ENCODE measurements at regions not wholly inside any gene's neighbourhood (a gene's known extent, or its start where the extent isn't known, plus 50 kb on each side); places are given as distances from the start of the nearest gene placed in this dataset.
"Not testable (repeated sequence)": the region's sequence is repeated elsewhere in the genome, so short reads cannot be mapped to it uniquely, and the experiment has no call there.

DNA sequence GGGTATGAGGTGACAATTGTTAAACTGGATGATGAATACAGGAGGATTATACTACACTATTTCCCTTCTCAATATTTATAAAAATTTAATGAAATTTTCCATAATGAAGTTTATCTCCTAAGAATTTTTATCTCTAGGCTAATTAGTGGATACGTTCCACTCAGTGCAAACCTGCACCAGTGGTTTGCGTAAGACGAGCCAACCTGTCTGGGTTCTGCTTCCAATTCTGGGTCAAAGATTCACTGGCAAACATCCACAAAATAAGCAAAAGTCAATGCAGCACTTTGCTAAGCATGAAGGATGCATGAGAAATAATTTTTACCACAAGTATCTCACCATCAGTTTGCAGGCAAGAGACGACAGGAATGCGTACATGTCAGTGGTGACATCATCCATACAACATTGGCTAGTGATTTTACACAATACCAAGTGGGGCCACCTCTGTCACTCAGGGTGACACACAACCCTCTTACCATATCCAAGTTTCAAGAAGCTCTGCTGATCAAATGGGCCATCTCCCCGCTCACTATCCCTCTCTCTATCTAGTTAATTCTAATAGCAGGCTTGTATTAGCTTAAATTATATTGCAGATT, 51.7 kb downstream of the FAM50B start:
- DNase-seq = no peak

DNA sequence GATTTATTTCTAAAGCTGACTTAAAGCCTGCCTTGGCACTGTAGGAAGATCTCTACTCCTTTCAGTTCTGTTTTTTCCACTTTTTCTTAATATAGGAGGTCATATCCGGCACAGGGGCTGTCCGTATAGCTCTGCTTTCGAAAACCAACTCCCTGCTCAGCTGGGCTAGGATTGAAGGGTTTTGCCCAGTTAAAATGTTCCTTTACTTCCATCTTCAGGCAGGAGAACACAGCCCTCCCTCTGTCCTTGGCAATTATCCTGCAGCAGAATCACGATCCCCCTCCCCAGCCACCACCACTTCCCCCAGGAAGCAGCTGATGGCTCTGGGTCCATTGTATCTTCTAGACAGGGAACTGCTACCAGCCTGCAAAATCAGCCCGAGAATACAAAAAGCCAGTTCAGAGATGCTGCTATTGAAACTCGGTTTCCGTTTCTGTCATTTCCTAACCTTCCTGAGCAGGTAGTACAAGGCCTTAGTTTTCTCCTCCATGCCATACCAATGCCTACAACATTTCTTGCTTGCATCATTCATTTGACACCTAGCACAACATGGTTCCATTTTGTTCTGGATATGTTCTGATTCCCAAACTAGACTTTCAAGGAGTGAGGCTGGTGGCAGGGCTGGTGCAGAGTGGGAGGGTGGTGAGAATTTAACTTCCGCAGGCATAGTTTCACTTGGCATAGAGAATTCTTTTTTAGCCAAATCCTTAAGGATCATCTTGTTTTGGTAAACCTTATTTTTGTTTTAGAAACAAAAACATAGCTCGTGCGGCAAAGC, 53.9 kb downstream of the FAM50B start:
- DNase-seq = no peak

DNA sequence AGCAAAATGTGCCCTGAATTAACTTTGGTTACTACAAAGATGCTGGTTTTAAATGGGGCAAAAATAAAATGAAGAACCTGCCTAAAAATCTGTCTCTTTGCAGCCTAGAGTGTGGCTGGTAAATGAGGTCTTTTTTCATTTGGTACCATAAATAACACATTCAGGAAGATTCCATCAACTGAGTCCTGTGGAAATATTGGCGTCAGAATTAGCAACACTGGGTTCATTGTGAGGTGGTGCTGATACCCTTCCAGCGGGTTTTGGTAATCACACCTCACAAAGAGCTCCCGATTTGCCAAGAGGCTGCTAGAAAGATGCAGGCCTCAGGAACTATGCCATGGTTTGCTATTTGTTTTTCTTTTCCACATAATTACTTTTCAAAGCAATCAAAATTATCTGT, 55.3 kb downstream of the FAM50B start:
- DNase-seq = no peak

DNA sequence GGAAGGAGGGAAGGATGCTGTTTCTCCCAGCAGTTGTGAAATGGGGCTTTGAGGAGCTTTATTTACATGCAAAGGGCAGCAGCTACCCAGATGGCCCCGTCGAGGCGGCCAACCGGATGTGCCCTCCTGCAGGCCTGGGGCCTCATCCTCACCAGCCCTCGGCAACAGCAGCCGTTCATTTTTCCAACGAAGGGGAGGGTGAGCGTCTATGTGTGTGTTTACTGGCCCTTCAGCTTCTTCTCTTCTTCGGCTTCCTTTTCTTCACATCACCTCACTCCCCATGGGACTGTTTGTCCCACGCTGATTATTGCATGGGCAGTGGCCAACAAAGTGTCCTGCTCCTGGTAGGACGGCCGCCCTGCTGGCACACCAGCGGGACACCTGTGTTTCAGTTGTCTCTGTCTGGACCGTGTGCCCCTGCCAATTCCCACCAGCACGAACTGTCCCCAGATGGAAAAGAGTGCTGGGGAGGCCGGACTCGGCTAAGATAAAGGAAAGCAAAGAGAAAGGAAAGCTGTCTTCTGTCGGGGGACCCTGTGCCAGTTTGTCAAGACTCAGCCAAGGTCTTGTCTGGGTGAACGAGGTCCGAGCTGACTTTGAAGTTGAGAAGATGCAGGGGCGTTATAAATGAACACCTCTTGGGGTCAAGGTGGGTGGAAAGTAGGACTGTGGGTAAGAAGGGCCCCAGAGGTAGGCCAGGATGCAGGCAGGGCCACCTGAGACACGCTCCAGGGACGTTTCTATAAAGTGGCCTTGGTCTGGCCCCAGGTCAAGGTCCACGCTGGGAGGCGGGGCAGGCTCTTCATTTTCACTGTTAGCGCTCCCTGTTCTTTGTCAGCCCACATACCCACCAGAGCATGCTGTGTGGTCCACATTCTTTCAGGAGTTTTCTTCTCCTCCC, 57.0 kb downstream of the FAM50B start:
- no peak for DNase-seq

DNA sequence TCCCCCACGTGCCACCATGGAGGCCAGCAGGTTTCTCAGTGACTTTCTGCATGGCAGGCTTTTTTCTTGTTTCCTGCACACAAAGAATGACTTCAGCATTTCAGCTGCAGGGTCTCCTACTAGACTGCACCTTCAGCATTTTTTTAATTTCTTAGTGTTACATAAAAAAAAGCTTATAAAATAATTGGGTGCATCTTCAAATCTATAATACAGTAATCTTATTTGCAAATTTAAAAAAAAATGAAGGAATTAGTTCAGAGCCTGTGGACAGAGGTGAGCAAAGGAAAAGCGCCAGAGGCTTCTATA, 57.6 kb downstream of the FAM50B start:
- DNase-seq = no peak

DNA sequence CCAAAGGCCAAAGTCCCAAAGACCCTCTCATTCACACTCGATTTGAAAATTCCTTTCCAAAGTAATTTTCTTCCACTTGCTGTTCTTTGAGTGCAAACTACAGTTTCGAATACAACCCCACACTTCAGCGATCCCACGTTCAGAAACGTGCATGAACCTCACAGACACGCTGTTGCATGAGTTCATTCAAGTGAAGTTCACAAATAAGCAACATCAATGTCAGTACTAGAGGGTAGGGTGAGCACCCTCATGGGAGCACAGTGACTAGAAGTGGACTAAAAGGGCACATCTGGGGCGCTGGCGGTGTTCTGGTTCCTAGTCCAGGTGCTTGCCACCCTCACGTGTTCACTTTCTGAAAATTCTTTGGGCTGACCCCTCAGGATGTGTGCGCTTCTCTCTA, 59.0 kb downstream of the FAM50B start:
- DNase-seq = no peak

DNA sequence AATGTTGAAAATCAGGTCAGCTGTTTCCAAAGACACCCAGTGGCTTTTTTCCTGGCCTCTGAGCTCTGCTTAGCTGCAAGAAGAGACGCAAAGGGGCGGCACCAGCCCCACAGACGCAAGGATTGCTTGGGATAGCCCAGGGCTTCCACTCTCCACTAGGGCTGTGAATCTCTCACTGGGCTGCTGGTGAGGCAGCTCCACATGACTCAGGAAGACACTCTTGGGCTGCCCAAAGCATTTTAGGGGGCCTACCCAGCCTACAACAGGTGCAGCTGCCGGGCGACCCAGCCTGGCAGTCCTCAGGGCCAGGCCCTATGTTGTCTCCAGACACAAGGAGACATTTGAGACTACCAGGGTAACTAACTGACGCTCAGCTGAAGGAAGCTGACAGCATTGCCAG, 59.8 kb downstream of the FAM50B start:
- no peak for DNase-seq

DNA sequence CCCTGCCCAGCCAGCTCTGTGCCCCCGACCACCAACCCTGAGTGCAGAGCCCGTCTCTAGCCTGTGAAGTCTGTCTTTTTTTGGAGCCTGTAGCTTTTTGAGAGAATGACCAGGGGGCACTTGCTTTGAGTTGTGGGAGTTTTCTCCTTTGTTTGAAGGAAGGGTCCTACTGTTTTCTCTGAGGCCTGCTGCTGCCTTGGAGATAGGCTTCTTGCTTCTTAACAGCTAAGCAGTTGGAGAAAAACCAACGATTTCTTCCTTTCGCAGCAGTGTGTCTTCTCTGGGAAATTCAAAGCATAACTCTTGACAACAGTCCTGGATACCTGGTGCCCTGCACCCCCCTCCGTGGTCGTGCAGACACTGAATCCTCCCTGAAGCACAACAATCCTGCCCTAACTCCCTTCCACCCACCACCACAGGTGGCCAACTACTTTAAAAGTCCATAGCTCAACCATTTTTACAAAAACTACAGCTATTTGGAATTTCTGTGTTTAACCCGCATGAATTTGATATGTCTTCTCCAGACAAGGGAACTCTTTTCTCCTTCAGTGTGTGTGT, 61.0 kb downstream of the FAM50B start:
- DNase-seq = no peak

DNA sequence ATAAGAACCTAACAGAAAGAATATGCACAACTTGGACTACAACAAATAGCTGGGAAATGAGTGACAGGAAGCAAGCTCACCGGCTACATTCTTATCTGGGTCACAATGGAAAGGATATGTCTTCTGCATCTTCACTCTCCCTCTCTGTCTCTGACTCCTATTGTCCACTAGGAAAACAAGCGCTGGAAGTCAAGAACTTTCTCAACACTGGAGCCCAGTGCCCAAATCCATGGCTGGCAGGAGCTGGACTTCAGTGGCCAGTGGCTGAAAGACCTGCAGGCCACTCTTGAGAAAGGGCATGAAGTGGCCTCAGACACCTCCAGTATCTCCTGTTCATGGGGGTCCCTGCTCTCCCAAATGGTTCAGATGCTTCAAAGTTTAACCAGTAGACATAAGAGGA, 62.0 kb downstream of the FAM50B start:
- no peak for DNase-seq

DNA sequence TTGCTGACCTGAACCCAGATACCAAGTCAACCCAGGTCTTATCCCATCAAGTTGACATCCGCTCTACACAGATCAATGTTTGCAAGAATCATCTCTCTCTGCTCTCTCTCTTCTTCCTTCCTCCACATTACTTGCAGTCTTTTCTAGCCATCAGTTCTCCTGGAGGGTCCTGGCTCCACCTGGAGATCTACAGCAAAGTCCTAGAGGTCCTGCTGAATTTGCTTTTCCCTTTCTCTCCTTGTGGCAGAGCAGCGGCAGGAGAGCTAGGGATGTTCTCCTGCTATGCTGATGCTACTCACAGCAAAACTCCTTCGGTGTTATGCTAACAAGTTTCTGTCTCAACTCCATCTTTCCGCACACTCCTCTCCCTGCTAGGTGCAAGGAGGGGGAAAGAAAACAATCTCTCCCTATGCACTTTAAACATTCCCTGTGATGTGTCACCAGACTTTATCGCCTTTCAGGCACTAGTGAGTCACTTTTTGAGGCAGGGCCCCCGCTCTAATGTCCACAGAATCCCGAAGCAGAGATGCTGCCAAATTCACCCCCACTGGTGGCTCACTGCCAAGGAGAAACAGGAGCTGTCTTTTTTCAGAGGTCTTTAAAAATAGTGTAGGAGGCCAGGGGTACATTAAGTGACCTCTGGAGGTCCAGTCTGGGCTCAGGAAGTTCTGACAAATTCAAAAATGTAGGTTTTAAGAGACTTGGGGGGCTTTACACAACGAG, 62.6 kb downstream of the FAM50B start:
- DNase-seq = peak in 1 of 2 experiments; percentile 16

DNA sequence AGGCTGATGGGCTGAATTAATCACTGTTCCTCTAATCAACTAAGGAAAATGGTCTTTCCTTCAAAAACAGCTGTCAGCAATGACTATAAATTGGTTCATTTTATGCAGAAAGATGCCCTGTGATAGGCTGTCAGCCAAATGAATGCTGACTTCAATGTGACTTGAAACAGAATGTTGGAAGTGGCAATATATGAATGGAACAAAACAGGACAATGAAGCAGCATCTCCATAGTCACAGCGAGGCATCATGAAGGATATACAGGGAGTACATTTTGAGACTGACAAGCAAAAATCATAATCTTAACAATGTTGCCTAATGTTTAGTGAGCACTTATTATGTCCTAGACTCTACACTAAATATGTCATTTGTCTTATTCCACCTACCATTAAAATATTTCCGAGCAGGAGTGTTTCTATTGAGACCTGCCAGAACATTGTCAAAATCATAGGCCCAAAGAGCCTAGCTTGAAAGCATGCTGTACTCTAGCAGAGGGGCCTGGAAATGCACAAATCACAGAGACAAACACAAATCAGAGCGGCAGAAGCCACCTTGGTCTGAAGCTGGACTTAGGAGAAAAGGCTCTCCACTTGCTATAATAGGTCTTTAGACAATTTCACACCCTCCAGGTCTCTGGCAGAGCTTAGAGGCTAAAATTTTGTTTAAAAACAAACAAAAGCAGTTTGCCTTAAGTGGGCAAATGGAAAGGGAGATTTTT, 63.3 kb downstream of the FAM50B start:
- no peak for DNase-seq

DNA sequence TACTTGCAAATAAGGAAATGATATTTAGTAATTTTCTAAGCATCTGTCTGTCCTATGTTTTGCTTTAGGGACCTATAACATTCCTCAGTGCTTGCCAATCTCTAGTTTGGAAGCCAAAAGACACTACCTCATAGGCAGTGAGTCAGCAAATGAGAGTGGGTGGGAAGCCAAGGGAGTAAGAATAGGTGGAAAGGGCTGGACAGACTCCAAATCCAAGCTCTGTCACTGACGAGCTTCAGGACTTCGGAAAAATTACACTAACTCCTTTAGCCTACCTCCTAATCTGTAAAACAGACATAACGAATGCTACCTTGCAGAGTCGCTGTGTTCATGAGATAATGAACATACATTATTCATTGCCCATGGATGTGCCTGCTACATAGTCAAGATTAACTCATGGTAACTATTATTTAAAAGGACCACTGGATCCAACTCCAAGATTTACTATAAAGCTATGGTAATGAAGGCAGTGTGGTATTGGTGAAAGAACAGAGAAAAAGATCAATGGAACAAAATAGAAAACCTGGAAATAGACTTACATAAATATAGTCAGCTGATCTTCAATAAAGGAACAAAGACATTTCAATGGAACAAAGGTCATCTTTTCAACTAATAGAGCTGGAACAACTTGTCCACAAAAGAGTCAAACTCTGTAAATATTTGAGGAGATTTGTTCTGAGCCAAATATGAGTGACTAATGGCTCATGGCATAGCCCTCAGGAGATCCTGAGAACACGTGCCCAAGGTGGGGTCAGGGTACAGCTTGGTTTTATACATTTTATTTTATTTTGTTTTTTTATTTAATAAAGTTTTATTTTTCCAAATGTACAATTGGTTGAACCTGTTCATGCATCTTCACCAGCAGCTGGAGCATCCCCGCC, 64.1 kb downstream of the FAM50B start:
- DNase-seq = peak; percentile 37 to 70

DNA sequence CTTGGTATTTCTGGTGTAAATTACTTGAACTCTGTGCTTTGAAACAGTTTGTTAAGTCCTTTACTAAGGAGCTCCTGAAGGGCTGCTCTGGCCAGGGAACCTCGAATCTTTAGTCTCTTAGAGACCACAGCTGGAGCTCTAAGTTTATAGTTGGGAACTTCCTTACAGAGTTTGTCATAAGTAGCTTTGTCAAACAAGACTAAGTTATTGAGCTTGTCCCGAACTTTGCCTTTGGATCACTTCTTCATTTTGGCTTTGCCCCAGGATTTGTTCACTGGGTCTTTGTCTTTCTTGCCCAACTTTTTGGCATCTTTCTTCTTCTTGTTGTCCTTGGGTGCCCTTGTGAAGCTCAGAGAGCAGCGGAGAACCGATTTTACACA, 64.8 kb downstream of the FAM50B start:
- no peak for DNase-seq

DNA sequence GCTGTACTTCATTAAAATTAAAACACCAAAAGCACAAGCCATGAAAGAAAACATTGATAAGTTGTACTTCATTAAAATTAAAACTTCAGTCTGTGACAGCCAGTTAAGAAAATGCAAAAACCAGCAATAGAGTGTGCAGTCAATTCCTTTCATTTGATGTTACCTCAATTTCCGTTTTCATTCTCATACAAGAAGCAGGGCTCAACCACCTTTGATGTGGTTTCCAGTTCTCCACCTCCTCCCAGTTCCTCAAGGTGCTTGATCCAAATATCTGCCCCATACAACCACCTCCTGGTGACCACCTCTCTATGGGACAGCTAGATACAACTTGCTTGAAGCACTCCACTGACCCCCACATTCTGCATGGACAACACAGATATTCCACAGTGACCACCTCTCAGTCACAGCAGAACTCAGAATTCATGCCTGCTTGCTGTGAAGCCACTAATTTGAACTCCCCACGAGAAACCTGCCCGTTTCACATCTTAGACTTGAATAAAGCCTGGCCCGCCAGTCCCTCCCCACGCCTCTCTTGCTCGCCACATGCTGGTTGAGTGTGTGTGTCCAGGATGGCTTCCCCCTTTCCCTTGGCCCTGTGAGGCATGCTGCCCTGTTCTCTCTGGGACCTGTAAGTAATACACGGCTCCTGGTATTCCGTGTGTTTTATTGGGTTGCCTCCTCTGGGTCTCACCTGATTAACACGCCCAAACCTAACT, 66.1 kb downstream of the FAM50B start:
- no peak for DNase-seq

DNA sequence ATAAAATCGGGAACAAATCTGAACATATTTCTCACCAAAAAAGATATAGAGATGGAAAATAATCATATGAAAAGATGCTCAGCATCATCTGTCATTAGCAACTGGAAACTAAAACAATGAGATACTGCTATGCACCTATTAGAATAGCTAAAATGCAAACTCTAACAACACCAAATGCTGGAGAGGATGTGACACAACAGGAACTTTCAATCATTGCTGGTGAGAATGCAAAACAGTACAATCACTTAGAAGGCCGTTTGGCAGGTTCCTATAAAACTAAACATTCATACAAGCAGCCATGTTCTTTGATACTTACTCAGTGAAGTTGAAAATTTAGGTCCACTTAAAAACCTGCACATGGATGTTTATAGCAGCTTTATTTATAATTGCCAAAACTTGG, 67.0 kb downstream of the FAM50B start:
- no peak for DNase-seq

DNA sequence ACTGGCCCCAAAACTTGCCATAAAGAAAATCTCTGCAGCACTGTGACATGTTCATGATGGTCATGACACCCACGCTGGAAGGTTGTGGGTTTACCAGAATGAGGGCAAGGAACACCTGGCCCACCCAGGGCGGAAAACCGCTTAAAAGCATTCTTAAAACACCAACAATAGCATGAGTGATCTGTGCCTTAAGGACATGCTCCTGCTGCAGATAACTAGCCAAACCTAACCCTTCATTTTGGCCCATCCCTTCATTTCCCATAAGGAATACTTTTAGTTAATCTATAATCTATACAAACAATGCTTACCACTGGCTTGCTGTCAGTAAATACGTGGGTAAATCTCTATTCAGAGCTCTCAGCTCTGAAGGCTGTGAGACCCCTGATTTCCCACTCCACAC, 67.6 kb downstream of the FAM50B start:
- DNase-seq = not testable (repeated sequence)

DNA sequence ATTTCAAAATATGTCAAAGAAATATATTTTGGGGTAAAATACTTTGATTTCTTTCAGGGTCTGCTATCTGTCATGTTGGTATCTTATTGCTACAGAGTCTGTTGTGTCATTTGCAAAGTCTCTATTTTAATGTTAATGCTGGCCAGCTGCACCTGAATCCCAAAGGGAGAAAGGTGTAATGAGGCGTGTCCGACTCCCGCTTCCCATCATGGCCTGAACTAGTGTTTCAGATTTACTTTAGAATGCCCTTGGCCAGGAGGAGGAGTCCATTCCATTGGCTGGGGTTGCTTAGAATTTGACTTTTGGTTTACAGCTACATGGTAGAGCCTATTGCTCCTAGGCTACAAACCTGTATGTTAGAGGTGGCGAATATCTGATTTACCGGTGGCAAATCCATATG, 69.3 kb downstream of the FAM50B start:
- peak in 1 of 2 experiments; percentile 32 for DNase-seq

DNA sequence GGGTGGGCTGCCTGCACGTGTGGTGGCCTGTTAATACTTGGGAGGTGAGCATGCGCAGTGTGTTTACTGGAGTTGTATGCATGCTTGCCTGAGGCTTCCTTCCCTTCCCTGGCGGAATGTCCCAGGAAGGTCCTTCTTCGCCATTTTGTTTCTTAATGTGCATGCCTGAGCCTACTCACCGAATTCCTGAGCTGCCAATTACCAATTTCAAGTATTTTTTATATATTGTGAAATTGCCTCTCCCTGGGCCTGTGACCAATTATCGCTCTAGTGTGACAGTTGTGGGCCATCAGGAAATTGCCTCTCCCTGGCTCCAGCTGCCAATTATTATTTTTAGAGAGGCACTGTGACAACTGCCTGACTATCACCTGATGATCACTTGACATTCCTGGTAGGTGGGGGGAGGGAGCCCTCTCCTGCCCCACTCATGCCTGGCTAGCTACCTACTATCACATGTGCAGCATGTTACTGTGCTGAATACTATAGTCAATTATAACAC, 70.0 kb downstream of the FAM50B start:
- peak in 1 of 2 experiments; percentile 8 for DNase-seq

DNA sequence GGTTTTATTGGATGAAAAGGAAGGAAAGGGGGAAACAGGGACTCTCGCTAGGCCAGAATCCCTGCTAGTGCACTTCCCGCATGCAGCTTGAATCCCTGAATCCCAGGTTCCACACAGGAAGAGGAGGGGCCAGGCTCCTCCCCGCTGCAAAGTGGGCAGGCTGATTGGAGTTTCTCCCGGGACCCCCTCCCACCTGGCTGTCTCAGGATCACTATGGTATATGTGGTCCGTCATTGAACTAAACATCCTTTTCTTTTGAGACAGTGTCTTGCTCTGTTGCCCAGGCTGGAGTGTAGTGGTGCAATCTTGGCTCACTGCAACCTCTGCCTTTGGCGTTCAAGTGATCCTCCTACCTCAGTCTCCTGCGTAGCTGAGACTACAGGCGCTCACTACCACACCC, 70.7 kb downstream of the FAM50B start:
- DNase-seq = no peak

DNA sequence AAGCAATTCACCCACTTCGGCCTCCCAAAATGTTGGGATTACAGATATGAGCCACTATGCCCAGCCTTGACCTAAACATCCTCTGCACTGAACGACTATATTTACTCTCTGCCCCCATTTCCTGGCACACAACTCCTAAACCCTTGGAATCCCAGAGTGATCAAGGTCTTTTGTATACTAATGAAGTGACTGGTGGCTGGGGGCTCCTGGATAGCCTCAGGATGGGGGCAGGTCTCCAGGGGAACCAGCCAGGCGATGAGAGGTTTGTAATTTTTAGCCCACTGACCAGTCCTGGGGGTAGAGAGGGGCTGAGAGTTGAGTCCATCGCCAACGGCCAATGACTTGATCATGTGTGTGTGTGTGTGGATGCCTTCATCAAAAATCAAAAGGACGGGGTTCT, 71.1 kb downstream of the FAM50B start:
- no peak for DNase-seq
